Aorta (tissue), 5 donors: ENCODE measurements at regions not wholly inside any gene's neighbourhood (a gene's known extent, or its start where the extent isn't known, plus 50 kb on each side); places are given as distances from the start of the nearest gene placed in this dataset.
"Not testable (repeated sequence)": the region's sequence is repeated elsewhere in the genome, so short reads cannot be mapped to it uniquely, and the experiment has no call there.

Experiments used
- ATAC-seq: fragments of 200-7000 bp; cut with Tn5 transposase; one replicate; pipeline ENCODE4 v1.9.1; 2022; ENCODE audit warnings: moderate library complexity; ENCODE audit not compliant: low FRiP score
- DNase-seq, 2 donors: peaks; one replicate each; pipeline ENCODE4 v3.0.0-alpha.2; 2020
- H3K27ac ChIP-seq, 2 donors: one replicate each; pipeline ENCODE4 v1.5.1; 2013; ENCODE audit warnings: low read length in 2 of 2, mild to moderate bottlenecking in 2 of 2, moderate library complexity in 2 of 2, control low read depth in 1 of 2, inconsistent platforms in 1 of 2, low read depth in 1 of 2
- H3K27me3 ChIP-seq, 2 donors: one replicate each; pipeline ENCODE4 v1.6.1; 2013; ENCODE audit warnings: control low read depth in 1 of 2, low read length in 1 of 2, mild to moderate bottlenecking in 1 of 2, moderate library complexity in 1 of 2; ENCODE audit not compliant: insufficient read depth in 2 of 2, control insufficient read depth in 1 of 2
- H3K36me3 ChIP-seq, 2 donors: one replicate each; pipeline ENCODE4 v1.6.1; 2013; ENCODE audit warnings: control low read depth in 1 of 2, low read length in 1 of 2, mild to moderate bottlenecking in 1 of 2; ENCODE audit not compliant: insufficient read depth in 2 of 2, control insufficient read depth in 1 of 2
- H3K4me1 ChIP-seq, 2 donors: one replicate each; pipeline ENCODE4 v1.6.1; 2013; ENCODE audit warnings: low read length in 2 of 2, control low read depth in 1 of 2, mild to moderate bottlenecking in 1 of 2, moderate library complexity in 1 of 2; ENCODE audit not compliant: insufficient read depth in 2 of 2, control insufficient read depth in 1 of 2
- H3K4me3 ChIP-seq, 2 donors: one replicate each; pipeline ENCODE4 v1.5.1; 2013; ENCODE audit warnings: low read length in 2 of 2, control low read depth in 1 of 2, mild to moderate bottlenecking in 1 of 2
- H3K9me3 ChIP-seq: one replicate; pipeline ENCODE4 v1.6.1; 2013; ENCODE audit warnings: mild to moderate bottlenecking, low read length; ENCODE audit not compliant: control insufficient read depth
- WGBS, 2 donors: extraction: QIAGEN DNeasy Blood & Tissue Kit; methylation state at CpG; one replicate each; pipeline ENCODE4 v1.1.7; 2013; 5-methylcytosine and 5-hydroxymethylcytosine counted together
- intact Hi-C, 2 donors: fragments of 100-400 bp; cut with DNase I; formaldehyde crosslinking; loops; one replicate each; pipeline versions ENCODE4 v1.14.2 to v1.15.0; 2022
- donor health status: healthy with polysubstance abuse.
- donor health status: Bipolar disorder and iron deficiency.
- donor health status: DM: no; HTN: no; CAD: no.
- donor health status: DM: no; HTN: no; CAD: no.
- donor health status: DM: yes; HTN: yes; CAD: no.

DNA sequence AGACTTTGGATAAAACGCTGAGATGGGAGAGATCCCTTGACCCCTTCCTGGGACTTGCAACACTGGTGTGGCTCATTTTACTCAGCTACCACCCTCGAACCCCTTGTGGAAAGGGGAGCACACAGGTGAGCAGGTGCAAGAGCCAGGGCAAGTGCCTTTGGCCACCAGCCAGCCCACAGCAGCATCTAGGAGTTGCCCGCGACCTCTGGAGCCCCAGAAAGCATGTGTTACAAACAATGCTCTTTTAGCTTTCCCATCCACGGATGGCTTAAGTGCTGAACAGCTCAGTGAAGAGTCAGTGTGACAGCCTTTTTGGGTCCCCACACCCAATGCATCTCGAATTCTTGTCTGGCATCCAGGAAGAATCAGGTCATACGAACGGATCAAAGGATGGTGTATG is 197.8 kb downstream of the MEMO1 start:
- no peak for DNase-seq
- H3K9me3 ChIP-seq, result no peaks in the 10 kb centered on the region
- no peaks in the 10 kb centered on the region for H3K27me3 ChIP-seq
- H3K4me1 ChIP-seq, result no peaks in the 10 kb centered on the region
- ATAC-seq, result no peak
- WGBS, 2 donors, result 76 to 82% methylated on average over 8 of the region's 8 CpGs
- no peak overlapping the region for H3K4me3 ChIP-seq
- H3K27ac ChIP-seq, result no peak overlapping the region
- intact Hi-C loops, result no loop called here
- no peaks in the 10 kb centered on the region for H3K36me3 ChIP-seq

DNA sequence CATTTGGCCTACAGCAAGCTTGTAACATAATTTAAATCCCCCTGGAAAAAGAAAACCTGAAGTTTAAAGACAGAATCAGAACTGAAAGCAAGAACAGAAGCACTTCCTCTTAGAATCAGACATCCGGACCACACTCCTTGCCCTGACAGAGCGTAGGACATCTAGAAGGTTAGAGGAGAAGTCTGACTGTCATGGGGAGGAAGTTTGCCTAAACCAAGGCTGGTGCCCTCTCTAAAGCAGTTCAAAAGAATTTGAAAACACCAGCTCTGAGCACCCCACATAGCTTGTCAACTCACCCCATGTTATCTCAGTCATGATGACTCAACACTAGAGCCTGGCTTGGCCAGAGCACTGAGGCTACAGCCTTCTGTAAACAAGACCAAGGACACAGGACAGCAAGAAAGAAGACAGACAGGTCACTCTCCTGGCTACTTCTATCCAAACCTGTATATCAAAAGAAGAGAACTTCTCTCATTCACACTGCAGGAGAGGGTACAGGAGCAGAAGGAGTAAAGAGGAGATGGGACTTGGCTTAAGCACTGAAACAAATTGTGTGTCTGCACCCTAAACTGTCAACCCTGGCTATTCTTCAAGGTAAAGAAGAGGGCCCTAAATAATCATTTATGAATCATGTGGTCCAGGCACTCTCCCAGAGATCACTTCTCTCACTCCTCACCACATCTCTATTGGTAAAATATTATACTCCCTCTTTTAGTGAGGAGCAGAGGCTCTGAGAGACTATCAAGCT is 198.6 kb downstream of the MEMO1 start:
- H3K27ac ChIP-seq, result no peak overlapping the region
- no peaks in the 10 kb centered on the region for H3K4me1 ChIP-seq
- H3K27me3 ChIP-seq, result no peaks in the 10 kb centered on the region
- no peak overlapping the region for H3K4me3 ChIP-seq
- DNase-seq (no peak), ATAC-seq (peak; percentile 38)
- no peaks in the 10 kb centered on the region for H3K36me3 ChIP-seq
- H3K9me3 ChIP-seq, result no peaks in the 10 kb centered on the region
- WGBS, 2 donors, result 80 to 82% methylated on average over 2 of the region's 2 CpGs
- intact Hi-C loops, result no loop called here

DNA sequence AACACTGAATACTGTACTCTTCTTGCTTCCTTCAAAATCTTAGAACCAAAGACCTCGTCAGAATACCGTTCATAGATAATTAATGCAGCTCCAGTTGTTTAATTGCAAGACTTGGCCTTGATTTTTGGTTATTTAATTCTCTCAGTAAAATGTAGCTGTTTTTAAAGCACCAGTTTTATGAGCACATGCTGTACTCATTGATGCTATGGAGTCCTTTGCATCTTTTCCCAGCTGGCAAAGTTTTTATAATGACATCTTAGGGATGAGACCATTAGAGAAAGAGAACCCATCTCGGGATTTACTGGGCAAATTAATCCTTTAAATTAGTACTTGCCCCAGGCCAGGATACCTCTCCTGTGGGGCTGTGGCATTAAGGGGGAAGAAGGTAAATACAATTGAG is 199.3 kb downstream of the MEMO1 start:
- H3K9me3 ChIP-seq, result no peaks in the 10 kb centered on the region

GRCh38 chr2:31810200-31810917 is 200.4 kb downstream of the MEMO1 start:
- WGBS, 2 donors, result 51 to 56% methylated on average over 5 of the region's 5 CpGs
- Histone ChIP-seq H3K36me3 (no peaks in the 10 kb centered on the region), H3K27me3 (no peaks in the 10 kb centered on the region), H3K27ac (no peak overlapping the region), H3K9me3 (no peaks in the 10 kb centered on the region), H3K4me1 (no peaks in the 10 kb centered on the region), H3K4me3 (no peak overlapping the region)
- ATAC-seq, result no peak
- no peak for DNase-seq
- intact Hi-C loops, result no loop called here

More for the DNA sequence above, 199.3 kb downstream of the MEMO1 start:
- H3K36me3 ChIP-seq, result no peaks in the 10 kb centered on the region
- WGBS, 2 donors, result 71 to 78% methylated on average over 3 of the region's 3 CpGs
- no peaks in the 10 kb centered on the region for H3K4me1 ChIP-seq
- H3K4me3 ChIP-seq, result no peak overlapping the region
- DNase-seq (no peak), ATAC-seq (no peak)
- H3K27ac ChIP-seq, result no peak overlapping the region
- no peaks in the 10 kb centered on the region for H3K27me3 ChIP-seq
- intact Hi-C loops, result no loop called here

DNA sequence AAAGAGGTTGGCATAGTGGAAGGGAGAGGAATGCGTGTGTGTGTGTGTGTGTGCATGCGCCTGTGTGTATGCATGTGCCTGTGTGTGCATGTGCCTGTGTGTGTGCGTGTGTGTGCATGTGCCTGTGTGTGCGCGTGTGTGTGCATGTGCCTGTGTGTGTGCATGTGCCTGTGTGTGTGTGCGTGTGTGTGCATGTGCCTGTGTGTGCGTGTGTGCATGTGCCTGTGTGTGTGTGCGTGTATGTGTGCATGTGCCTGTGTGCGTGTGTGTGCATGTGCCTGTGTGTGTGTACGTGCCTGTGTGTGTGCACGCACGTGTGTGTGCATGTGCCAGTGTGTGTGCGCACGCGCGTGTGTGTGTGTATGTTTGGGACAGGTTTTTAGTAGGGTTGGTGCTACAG is 205.1 kb downstream of the MEMO1 start:
- Histone ChIP-seq H3K9me3 (no peaks in the 10 kb centered on the region), H3K36me3 (no peaks in the 10 kb centered on the region), H3K27me3 (no peaks in the 10 kb centered on the region), H3K27ac (no peak overlapping the region), H3K4me1 (no peaks in the 10 kb centered on the region), H3K4me3 (no peak overlapping the region)
- ATAC-seq, result no peak
- WGBS, 2 donors, result 83 to 84% methylated on average over 16 of the region's 16 CpGs
- intact Hi-C loops, result no loop called here
- no peak for DNase-seq

- H3K4me3 ChIP-seq, H3K36me3 ChIP-seq, H3K9me3 ChIP-seq, H3K27me3 ChIP-seq, ATAC-seq, H3K4me1 ChIP-seq, H3K27ac ChIP-seq, intact Hi-C loops: not testable (repeated sequence)
- WGBS, 2 donors, result 54 to 68% methylated on average over 27 to 44 of the region's 44 CpGs
- DNase-seq, result peak in 1 of 2 donors; percentile 21
Observed at GRCh38 chr2:31803481-31804153, 207.2 kb downstream of the MEMO1 start.

DNA sequence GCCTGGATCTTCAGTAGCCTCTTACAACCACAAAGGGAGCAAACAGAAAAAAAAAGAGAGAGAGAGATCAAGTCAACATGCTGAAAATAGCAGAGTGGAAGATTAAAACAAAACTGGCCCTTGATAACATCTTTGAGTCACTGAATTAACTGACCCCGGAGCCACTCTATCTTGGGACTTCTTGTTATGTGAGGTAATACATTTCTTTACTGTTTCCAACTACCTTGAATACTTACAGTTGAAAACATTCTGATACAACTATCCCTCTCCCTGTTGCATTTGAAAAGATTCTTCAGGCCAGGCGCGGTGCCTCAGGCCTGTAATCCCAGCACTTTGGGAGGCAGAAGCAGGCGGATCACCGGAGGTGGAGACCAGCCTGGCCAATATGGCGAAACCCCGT is 208.1 kb downstream of the MEMO1 start:
- ATAC-seq (no peak), DNase-seq (no peak)
- Histone ChIP-seq H3K4me3 (no peak overlapping the region), H3K27ac (no peak overlapping the region), H3K4me1 (no peaks in the 10 kb centered on the region), H3K36me3 (no peaks in the 10 kb centered on the region), H3K9me3 (no peaks in the 10 kb centered on the region), H3K27me3 (no peaks in the 10 kb centered on the region)
- 92 to 94% methylated on average over 7 of the region's 7 CpGs for WGBS, 2 donors
- intact Hi-C loops, result no loop called here

DNA sequence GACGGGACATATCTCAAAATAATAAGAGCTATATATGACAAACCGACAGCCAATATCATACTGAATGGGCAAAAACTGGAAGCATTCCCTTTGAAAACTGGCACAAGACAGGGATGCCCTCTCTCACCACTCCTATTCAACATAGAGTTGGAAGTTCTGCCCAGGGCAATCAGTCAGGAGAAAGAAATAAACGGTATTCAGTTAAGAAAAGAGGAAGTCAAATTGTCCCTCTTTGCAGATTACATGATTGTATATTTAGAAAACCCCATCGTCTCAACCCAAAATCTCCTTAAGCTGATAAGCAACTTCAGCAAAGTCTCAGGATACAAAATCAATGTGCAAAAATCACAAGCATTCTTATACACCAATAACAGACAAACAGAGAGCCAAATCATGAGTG is 211.5 kb downstream of the MEMO1 start:
- H3K27ac ChIP-seq, intact Hi-C loops, DNase-seq, H3K36me3 ChIP-seq, H3K27me3 ChIP-seq, H3K9me3 ChIP-seq, ATAC-seq, H3K4me3 ChIP-seq, H3K4me1 ChIP-seq: not testable (repeated sequence)
- 84 to 87% methylated on average over 4 of the region's 4 CpGs for WGBS, 2 donors
